WTC11 (cell line): ENCODE measurements at regions not wholly inside any gene's neighbourhood (a gene's known extent, or its start where the extent isn't known, plus 50 kb on each side); places are given as distances from the start of the nearest gene placed in this dataset.

Experiments
- ATAC-seq: fragments of 200-7000 bp; cut with Tn5 transposase; 2 replicates; pipeline ENCODE4 v1.10.0; 2021; ENCODE audit warnings: mild to moderate bottlenecking, moderate library complexity
- CTCF ChIA-PET: fragments of 300-600 bp; sonication (Branson Sonifier 250); formaldehyde crosslinking; loops from one replicate; lab custom pipeline; 2021; ENCODE audit warnings: antibody characterized with exemption; lab: Charles Lee
- POLR2A ChIA-PET: fragments of 350-600 bp; sonication (Branson Sonifier 250); formaldehyde crosslinking; loops from one replicate; lab custom pipeline; 2021; ENCODE audit warnings: antibody characterized with exemption; lab: Charles Lee
- DNase-seq: peaks from one replicate; pipeline ENCODE4 v3.0.0; 2021; ENCODE audit warnings: low spot score
- H3K27ac Mint-ChIP-seq: 2 replicates; pipeline ENCODE4 v1.8.0; 2021; ENCODE audit warnings: mixed read lengths
- H3K27me3 Mint-ChIP-seq: 2 replicates; pipeline ENCODE4 v1.8.0; 2021; ENCODE audit warnings: low read depth, mild to moderate bottlenecking, moderate library complexity, mixed read lengths
- H3K36me3 Mint-ChIP-seq: 2 replicates; pipeline ENCODE4 v1.8.0; 2021; ENCODE audit warnings: mixed read lengths
- H3K4me1 Mint-ChIP-seq: 2 replicates; pipeline ENCODE4 v1.8.0; 2022; ENCODE audit warnings: mixed read lengths
- H3K4me3 Mint-ChIP-seq: 2 replicates; pipeline ENCODE4 v1.8.0; 2021; ENCODE audit warnings: mild to moderate bottlenecking, moderate library complexity, mixed read lengths
- H3K9me3 Mint-ChIP-seq: 2 replicates; pipeline ENCODE4 v1.8.0; 2021; ENCODE audit warnings: mixed read lengths
- ARID4B ChIP-seq: sonication (generic); formaldehyde crosslinking; IDR thresholded peaks from 2 replicates; pipeline ENCODE4 v1.8.0; 2023; ENCODE audit warnings: missing genetic modification reagents, mild to moderate bottlenecking, borderline replicate concordance
- CBFB ChIP-seq: sonication (generic); formaldehyde crosslinking; IDR thresholded peaks from 2 replicates; pipeline ENCODE4 v1.8.1; 2022; ENCODE audit warnings: mild to moderate bottlenecking, low read depth, missing genetic modification reagents
- CREM ChIP-seq: sonication (generic); formaldehyde crosslinking; IDR thresholded peaks from 2 replicates; pipeline ENCODE4 v1.8.1; 2022; ENCODE audit warnings: mild to moderate bottlenecking, missing genetic modification reagents, moderate library complexity
- E2F5 ChIP-seq: sonication (generic); formaldehyde crosslinking; IDR thresholded peaks from 2 replicates; pipeline ENCODE4 v1.8.1; 2022; ENCODE audit warnings: mild to moderate bottlenecking, moderate library complexity, missing genetic modification reagents
- GTF2I ChIP-seq: fragments of 250-450 bp; sonication (Bioruptor Pico); conservative IDR thresholded peaks from 2 replicates; pipeline ENCODE4 v1.4.0; 2021; ENCODE audit warnings: mild to moderate bottlenecking
- HMGXB4 ChIP-seq: sonication (generic); formaldehyde crosslinking; IDR thresholded peaks from 2 replicates; pipeline ENCODE4 v1.8.1; 2023; ENCODE audit warnings: mild to moderate bottlenecking, moderate library complexity, missing genetic modification reagents
- IRF2 ChIP-seq: sonication (generic); formaldehyde crosslinking; IDR thresholded peaks from 2 replicates; pipeline ENCODE4 v1.8.0; 2022; ENCODE audit warnings: low read depth, missing genetic modification reagents, borderline replicate concordance
- MYBL2 ChIP-seq: sonication (generic); formaldehyde crosslinking; IDR thresholded peaks from 2 replicates; pipeline ENCODE4 v1.8.1; 2023; ENCODE audit warnings: mild to moderate bottlenecking, moderate library complexity, missing genetic modification reagents
- NFE2L1 ChIP-seq: sonication (generic); formaldehyde crosslinking; IDR thresholded peaks from 2 replicates; pipeline ENCODE4 v1.8.1; 2023; ENCODE audit warnings: missing genetic modification reagents
- NR1H2 ChIP-seq: sonication (generic); formaldehyde crosslinking; IDR thresholded peaks from 2 replicates; pipeline ENCODE4 v1.9.0; 2021; ENCODE audit warnings: mild to moderate bottlenecking, moderate library complexity, missing genetic modification reagents
- RELA ChIP-seq: sonication (generic); formaldehyde crosslinking; IDR thresholded peaks from 2 replicates; pipeline ENCODE4 v1.8.1; 2022; ENCODE audit warnings: missing genetic modification reagents, mild to moderate bottlenecking, borderline replicate concordance
- SMAD4 ChIP-seq: sonication (generic); formaldehyde crosslinking; IDR thresholded peaks from 2 replicates; pipeline ENCODE4 v1.8.0; 2022; ENCODE audit warnings: mild to moderate bottlenecking, missing genetic modification reagents
- SOX15 ChIP-seq: fragments of 250-450 bp; sonication (Bioruptor Pico); IDR thresholded peaks from 2 replicates; pipeline ENCODE4 v1.9.0; 2021; ENCODE audit warnings: mild to moderate bottlenecking
- SP1 ChIP-seq: sonication (generic); formaldehyde crosslinking; conservative IDR thresholded peaks from 2 replicates; pipeline ENCODE4 v1.8.1; 2022; ENCODE audit warnings: missing genetic modification reagents
- ZBTB21 ChIP-seq: sonication (generic); formaldehyde crosslinking; IDR thresholded peaks from 2 replicates; pipeline ENCODE4 v1.8.1; 2023; ENCODE audit warnings: mild to moderate bottlenecking, missing genetic modification reagents, borderline replicate concordance
- ZBTB43 ChIP-seq: sonication (generic); formaldehyde crosslinking; IDR thresholded peaks from 2 replicates; pipeline ENCODE4 v1.8.1; 2023; ENCODE audit warnings: mild to moderate bottlenecking, missing genetic modification reagents
- ZNF232 ChIP-seq: sonication (generic); formaldehyde crosslinking; IDR thresholded peaks from 2 replicates; pipeline ENCODE4 v1.8.0; 2022; ENCODE audit warnings: mild to moderate bottlenecking, missing genetic modification reagents
- ZNF396 ChIP-seq: fragments of 250-450 bp; sonication (Bioruptor Pico); IDR thresholded peaks from 2 replicates; pipeline ENCODE4 v1.8.0; 2021; ENCODE audit warnings: mild to moderate bottlenecking, moderate library complexity, borderline replicate concordance
- ZNF512 ChIP-seq: sonication (generic); formaldehyde crosslinking; IDR thresholded peaks from 2 replicates; pipeline ENCODE4 v1.8.1; 2022; ENCODE audit warnings: missing genetic modification reagents, borderline replicate concordance
- ZNF532 ChIP-seq: fragments of 250-450 bp; sonication (Bioruptor Pico); IDR thresholded peaks from 2 replicates; pipeline ENCODE4 v1.9.0; 2021; ENCODE audit warnings: mild to moderate bottlenecking, borderline replicate concordance
- ZNF671 ChIP-seq: fragments of 250-450 bp; sonication (Bioruptor Pico); IDR thresholded peaks from 2 replicates; pipeline ENCODE4 v1.8.0; 2021; ENCODE audit warnings: mild to moderate bottlenecking
- ZSCAN18 ChIP-seq: fragments of 250-450 bp; sonication (Bioruptor Pico); IDR thresholded peaks from 2 replicates; pipeline ENCODE4 v2.1.2; 2022; ENCODE audit warnings: mild to moderate bottlenecking, moderate library complexity

- no peak for TF ChIP-seq ZNF396 (CRISPR knock-in tag)
- no peak for TF ChIP-seq ZNF532
- TF ChIP-seq ZSCAN18 (CRISPR knock-in tag) = no peak
- TF ChIP-seq ZNF512 (CRISPR knock-in tag) = no peak
- TF ChIP-seq CBFB (CRISPR knock-in tag) = no peak
- TF ChIP-seq IRF2 (CRISPR knock-in tag) = no peak
- TF ChIP-seq CREM = no peak
- Mint-ChIP-seq H3K9me3 (no peaks in the 10 kb centered on the region), H3K27ac (no peak overlapping the region), H3K36me3 (no peaks in the 10 kb centered on the region), H3K4me3 (no peak overlapping the region), H3K4me1 (no peaks in the 10 kb centered on the region), H3K27me3 (no peaks in the 10 kb centered on the region)
- ChIA-PET POLR2A (no interaction called here), CTCF (no interaction called here)
- DNase-seq (no peak), ATAC-seq (no peak)
Observed at GRCh38 chr4:137156807-137157206, 375.5 kb downstream of the PCDH18 start.

- ATAC-seq (no peak), DNase-seq (no peak)
- Mint-ChIP-seq H3K9me3 (no peaks in the 10 kb centered on the region), H3K4me3 (no peak overlapping the region), H3K27ac (no peak overlapping the region), H3K36me3 (no peaks in the 10 kb centered on the region), H3K4me1 (no peaks in the 10 kb centered on the region), H3K27me3 (no peaks in the 10 kb centered on the region)
- ChIA-PET POLR2A (no interaction called here), CTCF (no interaction called here)
- TF ChIP-seq MYBL2 (CRISPR knock-in tag) (no peak), E2F5 (CRISPR knock-in tag) (no peak), HMGXB4 (no peak), ZNF232 (CRISPR knock-in tag) (no peak), SP1 (CRISPR knock-in tag) (no peak), SMAD4 (CRISPR knock-in tag) (no peak), SOX15 (no peak), ARID4B (CRISPR knock-in tag) (no peak), ZNF671 (CRISPR knock-in tag) (no peak), GTF2I (CRISPR knock-in tag) (no peak), ZBTB43 (CRISPR knock-in tag) (no peak), RELA (CRISPR knock-in tag) (no peak), ZBTB21 (no peak), NR1H2 (CRISPR knock-in tag) (no peak), NFE2L1 (no peak)
Observed at GRCh38 chr4:137156054-137156453, 376.2 kb downstream of the PCDH18 start.
